NOMO-1 treated with dmso at 0.1 percent for 144 hours (cell line): ENCODE measurements at regions not wholly inside any gene's neighbourhood (a gene's known extent, or its start where the extent isn't known, plus 50 kb on each side); places are given as distances from the start of the nearest gene placed in this dataset.
"Not testable (repeated sequence)": the region's sequence is repeated elsewhere in the genome, so short reads cannot be mapped to it uniquely, and the experiment has no call there.

Source experiments
- DNase-seq: peaks from one replicate; lab custom pipeline; 2025; ENCODE audit not compliant: unreplicated experiment; lab: John Stamatoyannopoulos, UW

GRCh38 chr9:129439242-129439641 lies 181.7 kb downstream of the C9orf50 start:
- no peak for DNase-seq

- no peak for DNase-seq
Observed at GRCh38 chr9:129437626-129438323, 183.1 kb downstream of the C9orf50 start.

GRCh38 chr9:129436751-129437625 lies 183.9 kb downstream of the C9orf50 start:
- DNase-seq = no peak

- DNase-seq = no peak
Observed at GRCh38 chr9:129435988-129436717, 184.7 kb downstream of the C9orf50 start.

- no peak for DNase-seq
Observed at GRCh38 chr9:129435291-129435690, 185.6 kb downstream of the C9orf50 start.

- DNase-seq = no peak
Observed at GRCh38 chr9:129434187-129434586, 186.7 kb downstream of the C9orf50 start.

GRCh38 chr9:129432297-129433154 lies 188.4 kb downstream of the C9orf50 start:
- no peak for DNase-seq

GRCh38 chr9:129430940-129431643 lies 189.8 kb downstream of the C9orf50 start:
- DNase-seq = no peak

- DNase-seq = no peak
Observed at GRCh38 chr9:129428864-129429577, 191.9 kb downstream of the C9orf50 start.

GRCh38 chr9:129427149-129427548 lies 193.8 kb downstream of the C9orf50 start:
- DNase-seq = no peak

- not testable (repeated sequence) for DNase-seq
Observed at GRCh38 chr9:129423755-129424154, 197.1 kb downstream of the C9orf50 start.

- DNase-seq = no peak
Observed at GRCh38 chr9:129423216-129423615, 197.7 kb downstream of the C9orf50 start.

GRCh38 chr9:129422843-129423192 lies 198.1 kb downstream of the C9orf50 start:
- DNase-seq = no peak

- no peak for DNase-seq
Observed at GRCh38 chr9:129422032-129422842, 198.7 kb downstream of the C9orf50 start.

- DNase-seq = no peak
Observed at GRCh38 chr9:129421371-129421770, 199.5 kb downstream of the C9orf50 start.

- no peak for DNase-seq
Observed at GRCh38 chr9:129420721-129421120, 200.2 kb downstream of the C9orf50 start.

- no peak for DNase-seq
Observed at GRCh38 chr9:129419382-129419899, 201.5 kb downstream of the C9orf50 start.

- no peak for DNase-seq
Observed at GRCh38 chr9:129418451-129418850, 202.4 kb downstream of the C9orf50 start.
